ENCODE measurements at regions not wholly inside any gene's neighbourhood (a gene's known extent, or its start where the extent isn't known, plus 50 kb on each side); places are given as distances from the start of the nearest gene placed in this dataset.

DNA sequence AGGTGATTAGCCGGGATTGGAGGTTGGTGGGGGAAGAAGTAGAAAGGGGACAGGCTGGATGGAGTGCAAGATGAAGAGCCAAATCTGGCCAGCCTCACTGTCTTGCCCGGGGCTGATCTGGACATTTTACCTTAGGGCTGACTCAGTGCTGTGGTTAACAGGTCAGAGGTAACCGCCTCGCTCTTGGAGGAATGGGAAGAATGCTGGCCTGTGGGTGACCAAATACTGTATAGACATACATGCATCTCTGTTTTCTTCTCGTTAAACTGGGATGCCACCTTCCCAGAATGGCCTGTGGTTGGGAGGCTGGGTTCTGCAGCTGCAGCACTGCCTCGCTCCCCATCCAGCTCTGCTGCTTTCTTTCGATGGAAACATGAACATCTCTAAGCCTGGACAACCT lies 120.0 kb downstream of the SEC23IP start:
- H3K27ac ChIP-seq = no peak overlapping the region
- TF ChIP-seq CTCF (conservative IDR thresholded peaks at IDR 0.05) = no peak

GRCh38 chr10:120014031-120014430 lies 121.5 kb downstream of the SEC23IP start:
- no peak for TF ChIP-seq CTCF (conservative IDR thresholded peaks at IDR 0.05)
- H3K27ac ChIP-seq = no peak overlapping the region

DNA sequence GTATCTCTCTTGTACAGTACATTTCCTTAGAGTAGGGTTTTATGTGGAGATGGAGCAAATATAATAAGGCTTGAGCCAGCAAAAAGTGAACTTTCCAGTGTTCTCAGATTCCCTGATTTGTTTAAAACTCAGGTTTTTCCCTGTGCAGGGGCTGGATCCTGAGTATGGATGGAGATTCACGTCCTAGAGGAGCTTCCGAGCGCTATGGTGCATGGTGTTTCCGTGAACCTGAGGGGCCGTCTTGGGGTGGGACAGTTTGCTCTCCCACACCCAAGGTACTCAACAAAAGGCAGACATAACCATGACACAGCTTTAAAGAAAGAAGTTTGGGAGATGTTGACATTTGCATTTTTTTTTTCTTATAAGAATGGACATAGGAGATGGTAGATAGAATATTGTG lies 122.5 kb downstream of the SEC23IP start:
- no peak for TF ChIP-seq CTCF (conservative IDR thresholded peaks at IDR 0.05)
- no peak overlapping the region for H3K27ac ChIP-seq

DNA sequence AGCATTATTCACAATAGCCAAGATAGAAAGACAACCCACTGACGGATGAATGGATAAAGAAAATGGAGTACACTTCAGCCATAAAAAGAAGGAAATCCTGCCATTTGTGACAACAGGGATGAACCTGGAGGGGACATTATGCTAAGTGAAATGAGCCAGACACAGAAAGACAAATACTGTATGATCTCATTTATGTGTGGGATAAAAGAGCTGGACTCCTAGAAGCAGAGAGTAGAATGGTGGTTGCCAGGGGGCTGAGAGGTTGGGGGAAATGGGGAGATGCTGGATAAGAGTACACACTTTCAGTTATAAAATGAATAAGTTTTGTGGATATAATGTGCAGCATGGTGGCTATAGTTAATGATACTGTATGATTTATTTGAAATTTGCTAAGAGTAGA lies 124.4 kb downstream of the SEC23IP start:
- no peak for TF ChIP-seq CTCF (conservative IDR thresholded peaks at IDR 0.05)
- no peak overlapping the region for H3K27ac ChIP-seq

DNA sequence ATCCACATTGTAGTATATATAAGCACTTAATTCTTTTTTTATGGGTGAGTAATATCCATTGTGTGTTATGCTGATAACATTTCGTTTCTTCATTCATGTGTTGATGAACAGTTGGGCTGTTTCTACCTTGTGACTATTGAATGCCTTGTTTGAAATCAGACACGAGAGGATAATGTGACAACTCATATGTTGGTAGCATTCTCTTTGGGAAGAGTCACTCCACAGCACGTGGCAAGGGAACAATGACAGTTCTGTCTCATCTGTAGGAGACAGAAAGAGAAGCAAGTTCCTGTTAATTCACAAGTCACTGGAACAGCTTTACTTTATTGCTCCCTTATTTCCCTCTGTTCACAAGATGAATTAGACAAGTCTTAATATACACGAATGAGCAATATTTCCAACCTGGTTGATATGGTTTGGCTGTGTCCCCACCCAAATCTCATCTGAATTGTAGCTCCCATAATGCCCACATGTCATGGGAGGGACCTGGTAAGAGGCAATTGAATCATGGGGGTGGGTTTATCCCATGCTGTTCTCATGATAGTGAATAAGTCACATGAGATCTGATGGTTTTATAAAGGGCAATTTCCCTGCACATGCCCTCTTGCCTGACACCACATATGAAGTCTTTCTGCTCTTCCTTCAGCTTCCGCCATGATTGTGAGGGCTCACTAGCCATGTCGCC lies 125.3 kb downstream of the SEC23IP start:
- no peak overlapping the region for H3K27ac ChIP-seq
- no peak for TF ChIP-seq CTCF (conservative IDR thresholded peaks at IDR 0.05)

DNA sequence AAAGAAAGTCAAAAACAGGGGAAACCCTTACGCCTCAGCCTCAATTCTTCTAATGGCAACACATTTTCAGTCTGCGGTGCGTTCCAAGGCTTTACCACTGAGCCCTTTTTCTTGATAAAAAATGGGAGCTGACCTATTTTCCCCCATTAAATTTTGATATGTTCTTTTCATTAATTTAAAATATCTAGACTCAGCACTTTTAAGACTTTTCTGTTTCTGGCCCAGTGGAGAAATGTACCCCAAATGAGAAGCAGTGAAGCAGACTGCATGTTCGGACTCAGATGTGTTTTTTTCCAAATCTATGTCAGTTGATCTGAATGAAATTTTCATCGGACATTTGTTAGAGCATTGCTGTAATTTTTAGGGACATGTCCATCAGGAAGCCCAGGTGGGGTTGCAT lies 126.2 kb downstream of the SEC23IP start:
- no peak for TF ChIP-seq CTCF (conservative IDR thresholded peaks at IDR 0.05)
- H3K27ac ChIP-seq = no peak overlapping the region

GRCh38 chr10:120019568-120019967 lies 127.0 kb downstream of the SEC23IP start:
- H3K27ac ChIP-seq = no peak overlapping the region
- no peak for TF ChIP-seq CTCF (conservative IDR thresholded peaks at IDR 0.05)
